OCI-LY7 (cell line): ENCODE measurements at regions not wholly inside any gene's neighbourhood (a gene's known extent, or its start where the extent isn't known, plus 50 kb on each side); places are given as distances from the start of the nearest gene placed in this dataset.
"Not testable (repeated sequence)": the region's sequence is repeated elsewhere in the genome, so short reads cannot be mapped to it uniquely, and the experiment has no call there.

Source experiments
- BruUV-seq: library from RNA; stranded (reverse); fragments of 400-500 nt; replicated peaks from 2 replicates; lab custom pipeline; 2021; lab: Mats Ljungman, UMichigan
- CTCF ChIA-PET: fragments of 300-600 bp; sonication (Branson Sonifier 250); formaldehyde crosslinking; loops from one replicate; lab custom pipeline; 2022; ENCODE audit warnings: antibody characterized with exemption; ENCODE audit not compliant: unreplicated experiment; lab: Charles Lee
- POLR2A ChIA-PET: fragments of 300-600 bp; sonication (Branson Sonifier 250); formaldehyde crosslinking; loops from one replicate; lab custom pipeline; 2022; ENCODE audit warnings: antibody characterized with exemption; lab: Charles Lee
- DNase-seq: peaks from one replicate; pipeline ENCODE4 v3.0.0-alpha.2; 2015; ENCODE audit warnings: low spot score
- H2AFZ ChIP-seq: fragments of 200-600 bp; sonication (generic), shearing (Covaris generic); 2 replicates; pipeline ENCODE4 v1.6.1; 2014; ENCODE audit warnings: mild to moderate bottlenecking, antibody characterized with exemption, low read length, moderate library complexity
- H3K27ac ChIP-seq: fragments of 200-600 bp; sonication (generic); 2 replicates; pipeline ENCODE4 v1.5.1; 2014; ENCODE audit warnings: mixed run types, low read depth, mild to moderate bottlenecking, moderate library complexity, low read length, inconsistent platforms; ENCODE audit not compliant: poor library complexity, severe bottlenecking
- H3K36me3 ChIP-seq: fragments of 200-600 bp; sonication (generic); 2 replicates; pipeline ENCODE4 v1.6.1; 2014; ENCODE audit warnings: mild to moderate bottlenecking, antibody characterized with exemption, low read length, moderate library complexity, mixed read lengths; ENCODE audit not compliant: insufficient read depth
- H3K4me1 ChIP-seq: fragments of 200-600 bp; sonication (generic); 2 replicates; pipeline ENCODE4 v1.5.1; 2014; ENCODE audit warnings: mild to moderate bottlenecking, low read length; ENCODE audit not compliant: insufficient read depth, poor library complexity, severe bottlenecking
- H3K4me2 ChIP-seq: fragments of 200-600 bp; sonication (generic); 2 replicates; pipeline ENCODE4 v1.6.1; 2014; ENCODE audit warnings: mild to moderate bottlenecking, low read length
- H3K4me3 ChIP-seq: fragments of 200-600 bp; sonication (generic); 2 replicates; pipeline ENCODE4 v1.5.1; 2014; ENCODE audit warnings: mild to moderate bottlenecking, low read depth, low read length; ENCODE audit not compliant: poor library complexity, severe bottlenecking
- H3K79me2 ChIP-seq: fragments of 200-600 bp; sonication (generic); 2 replicates; pipeline ENCODE4 v1.6.1; 2016; ENCODE audit warnings: low read depth, mild to moderate bottlenecking, low read length, moderate library complexity, mixed read lengths; ENCODE audit not compliant: insufficient read depth
- H3K9me2 ChIP-seq: fragments of 200-600 bp; sonication (generic); 2 replicates; pipeline ENCODE4 v1.6.1; 2016; ENCODE audit warnings: mild to moderate bottlenecking, low read length, mixed read lengths; ENCODE audit not compliant: insufficient read depth
- H3K9me3 ChIP-seq: fragments of 200-600 bp; sonication (generic); 2 replicates; pipeline ENCODE4 v1.6.1; 2014; ENCODE audit warnings: mild to moderate bottlenecking, mixed run types, low read length, mixed read lengths
- H4K20me1 ChIP-seq: fragments of 200-600 bp; sonication (generic); 2 replicates; pipeline ENCODE4 v1.6.1; 2014; ENCODE audit warnings: mild to moderate bottlenecking, antibody characterized with exemption, low read length, moderate library complexity, mixed read lengths; ENCODE audit not compliant: insufficient read depth
- CTCF ChIP-seq: fragments of 200-600 bp; sonication (generic); conservative IDR thresholded peaks from 2 replicates; pipeline ENCODE4 v1.5.1; 2014; ENCODE audit warnings: mild to moderate bottlenecking, antibody characterized with exemption, low read length, moderate library complexity, mixed read lengths
- EZH2phosphoT487 ChIP-seq: fragments of 200-600 bp; sonication (generic); IDR thresholded peaks from 2 replicates; pipeline ENCODE4 v1.6.1; 2018; ENCODE audit warnings: low read depth, borderline replicate concordance, mild to moderate bottlenecking, mixed run types, antibody characterized with exemption, low read length, moderate library complexity, mixed read lengths
- intact Hi-C: fragments of 100-400 bp; cut with micrococcal nuclease; formaldehyde crosslinking; loops from one replicate; pipeline ENCODE4 v1.10.0; 2022; ENCODE audit not compliant: unreplicated experiment

- no peaks in the 10 kb centered on the region for H3K36me3 ChIP-seq
- H3K9me3 ChIP-seq, result no peaks in the 10 kb centered on the region
- H3K4me3 ChIP-seq, result no peak overlapping the region
- no peaks in the 10 kb centered on the region for H3K79me2 ChIP-seq
- no peaks in the 10 kb centered on the region for H3K9me2 ChIP-seq
- no peak overlapping the region for H2AFZ ChIP-seq
- ChIA-PET CTCF (no interaction called here), POLR2A (interaction anchor here (0.6 kb wide), 1 partner anchor 727 kb away, joined by 3 read pairs; no protein-coding TSS in a partner anchor)
- no peak for DNase-seq
- no peaks in the 10 kb centered on the region for H3K4me1 ChIP-seq
- no peaks in the 10 kb centered on the region for H4K20me1 ChIP-seq
- intact Hi-C loops, result no loop called here
- no peak overlapping the region for H3K4me2 ChIP-seq
- H3K27ac ChIP-seq, result no peak overlapping the region
- TF ChIP-seq CTCF (no peak), EZH2phosphoT487 (no peak)
- no TSS peak for BruUV-seq
Measured at GRCh38 chr17:71505200-71505599, 615.6 kb upstream of the SOX9 start.

- Histone ChIP-seq H3K79me2 (no peaks in the 10 kb centered on the region), H3K9me2 (no peaks in the 10 kb centered on the region), H4K20me1 (no peaks in the 10 kb centered on the region), H3K9me3 (no peaks in the 10 kb centered on the region), H3K4me1 (no peaks in the 10 kb centered on the region), H3K27ac (no peak overlapping the region), H3K4me3 (no peak overlapping the region), H3K36me3 (no peaks in the 10 kb centered on the region), H2AFZ (no peak overlapping the region), H3K4me2 (no peak overlapping the region)
- intact Hi-C loops, result no loop called here
- ChIA-PET POLR2A (no interaction called here), CTCF (no interaction called here)
- TF ChIP-seq CTCF (no peak), EZH2phosphoT487 (no peak)
- no peak for DNase-seq
- no TSS peak for BruUV-seq
Measured at GRCh38 chr17:71505981-71506380, 614.8 kb upstream of the SOX9 start.

GRCh38 chr17:71511266-71511995 lies 609.4 kb upstream of the SOX9 start:
- TF ChIP-seq EZH2phosphoT487 (no peak), CTCF (no peak)
- Histone ChIP-seq H2AFZ (no peak overlapping the region), H3K4me1 (no peaks in the 10 kb centered on the region), H3K4me3 (no peak overlapping the region), H3K36me3 (no peaks in the 10 kb centered on the region), H3K79me2 (no peaks in the 10 kb centered on the region), H3K27ac (no peak overlapping the region), H4K20me1 (no peaks in the 10 kb centered on the region), H3K9me3 (no peaks in the 10 kb centered on the region), H3K4me2 (no peak overlapping the region), H3K9me2 (no peaks in the 10 kb centered on the region)
- no TSS peak for BruUV-seq
- ChIA-PET CTCF (no interaction called here), POLR2A (interaction anchor here (0.6 kb wide), 2 partner anchors 19 to 1492 kb away, joined by 3 read pairs; no protein-coding TSS in a partner anchor)
- intact Hi-C loops, result no loop called here
- no peak for DNase-seq

GRCh38 chr17:71513725-71514124 lies 607.1 kb upstream of the SOX9 start:
- H3K9me2 ChIP-seq, CTCF ChIA-PET, H2AFZ ChIP-seq, POLR2A ChIA-PET, BruUV-seq, H3K4me1 ChIP-seq, intact Hi-C loops, H3K9me3 ChIP-seq, H3K27ac ChIP-seq, H3K4me3 ChIP-seq, DNase-seq, H3K4me2 ChIP-seq, H3K36me3 ChIP-seq, H3K79me2 ChIP-seq, H4K20me1 ChIP-seq: not testable (repeated sequence)
